ENCODE measurements at regions not wholly inside any gene's neighbourhood (a gene's known extent, or its start where the extent isn't known, plus 50 kb on each side); places are given as distances from the start of the nearest gene placed in this dataset.

- ChIA-PET CTCF (no interaction called here), POLR2A (no interaction called here)
- TF ChIP-seq CTCF (IDR thresholded peaks at IDR 0.05; ENCODE audit: control extremely low read depth, extremely low read depth, low read depth, missing control alignments): no peak
- DNase-seq (ENCODE audit: extremely low spot score): no peak
Observed at GRCh38 chr18:25423267-25423666, 71.3 kb upstream of the ZNF521 start.

GRCh38 chr18:25422230-25422629 is 70.3 kb upstream of the ZNF521 start:
- no peak for TF ChIP-seq CTCF (IDR thresholded peaks at IDR 0.05; ENCODE audit: control extremely low read depth, extremely low read depth, low read depth, missing control alignments)
- no peak for DNase-seq (ENCODE audit: extremely low spot score)
- ChIA-PET POLR2A (no interaction called here), CTCF (no interaction called here)

- TF ChIP-seq CTCF (IDR thresholded peaks at IDR 0.05; ENCODE audit: control extremely low read depth, extremely low read depth, low read depth, missing control alignments): no peak
- DNase-seq (ENCODE audit: extremely low spot score): no peak
Observed at GRCh38 chr18:25420077-25420825, 68.3 kb upstream of the ZNF521 start.

GRCh38 chr18:25416374-25416773 is 64.4 kb upstream of the ZNF521 start:
- ChIA-PET CTCF (no interaction called here), POLR2A (no interaction called here)
- TF ChIP-seq CTCF (IDR thresholded peaks at IDR 0.05; ENCODE audit: control extremely low read depth, extremely low read depth, low read depth, missing control alignments): no peak
- no peak for DNase-seq (ENCODE audit: extremely low spot score)

More at GRCh38 chr18:25420077-25420825, 68.3 kb upstream of the ZNF521 start:
- CTCF ChIA-PET: no interaction called here
- POLR2A ChIA-PET: no interaction called here

GRCh38 chr18:25409971-25410370 is 58.0 kb upstream of the ZNF521 start:
- DNase-seq (ENCODE audit: extremely low spot score): no peak
- POLR2A ChIA-PET: no interaction called here
- TF ChIP-seq CTCF (IDR thresholded peaks at IDR 0.05; ENCODE audit: control extremely low read depth, extremely low read depth, low read depth, missing control alignments): no peak
- CTCF ChIA-PET: interaction anchor here (1.0 kb wide), 1 partner anchor 11 kb away, joined by 3 read pairs; no protein-coding TSS in a partner anchor

- DNase-seq (ENCODE audit: extremely low spot score): no peak
- POLR2A ChIA-PET: no interaction called here
- TF ChIP-seq CTCF (IDR thresholded peaks at IDR 0.05; ENCODE audit: control extremely low read depth, extremely low read depth, low read depth, missing control alignments): no peak
- CTCF ChIA-PET: no interaction called here
Observed at GRCh38 chr18:25408293-25408692, 56.3 kb upstream of the ZNF521 start.

Measured in GM10248 (cell line).